ENCODE measurements at regions not wholly inside any gene's neighbourhood (a gene's known extent, or its start where the extent isn't known, plus 50 kb on each side); places are given as distances from the start of the nearest gene placed in this dataset.

DNA sequence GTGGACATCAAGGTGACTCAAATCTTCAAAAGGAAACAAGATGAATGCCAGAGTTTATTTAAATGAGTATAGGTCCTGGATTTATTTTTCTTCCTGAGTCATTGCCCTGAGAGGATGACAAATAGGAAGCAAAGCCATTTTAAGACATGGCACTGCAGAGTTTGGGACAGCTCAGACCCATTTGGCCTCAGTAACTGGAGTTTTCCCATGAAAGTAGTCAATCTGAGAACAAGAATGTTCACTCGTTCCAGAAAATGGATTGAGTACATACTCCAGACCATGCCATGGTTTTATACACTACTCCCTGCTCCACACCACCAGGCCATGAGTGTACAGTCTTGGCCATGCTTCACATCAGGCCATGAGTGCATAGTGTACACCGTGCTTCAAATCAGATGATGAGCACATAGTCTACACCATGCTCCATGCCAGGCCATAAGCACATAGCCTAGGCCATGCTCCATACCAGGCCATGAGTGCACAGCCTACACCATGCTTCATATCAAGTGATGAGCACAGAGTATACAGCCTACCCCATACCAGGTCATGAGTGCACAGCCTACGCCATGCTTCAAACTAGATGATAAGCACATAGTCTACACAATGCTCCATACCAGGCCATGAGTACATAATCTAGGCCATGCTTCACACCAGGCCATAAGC lies 202.4 kb downstream of the FBXO15 start:
- Histone ChIP-seq H3K9ac (ENCODE audit: low read depth in 1 of 2, low read length in 2 of 2) (no peak overlapping the region), H3K4me1 (ENCODE audit: control insufficient read depth in 4 of 4, insufficient read depth in 4 of 4, low read length in 3 of 4) (no peaks in the 10 kb centered on the region), H3K27me3 (ENCODE audit: control insufficient read depth in 4 of 4, insufficient read depth in 4 of 4, low read length in 3 of 4) (no peaks in the 10 kb centered on the region), H3K36me3 (ENCODE audit: control insufficient read depth in 4 of 4, insufficient read depth in 3 of 4, low read depth in 1 of 4, low read length in 3 of 4) (no peaks in the 10 kb centered on the region), H3K9me3 (ENCODE audit: control insufficient read depth in 4 of 4, low read length in 3 of 4) (peaks cover 0 to 2% (median 0%) of the 10 kb centered on the region in 4 donors), H3K4me3 (ENCODE audit: low read depth in 1 of 3, low read length in 3 of 3) (no peak overlapping the region), H3K27ac (ENCODE audit: low read depth in 1 of 2, low read length in 2 of 2) (no peak overlapping the region)
- WGBS, result 88% methylated on average over 3 of the region's 3 CpGs
- no peak for DNase-seq (ENCODE audit: low spot score)
- no peak for TF ChIP-seq GABPA (IDR thresholded peaks at IDR 0.05 in 1 of 2, conservative IDR thresholded peaks at IDR 0.05 in 1 of 2)
- TF ChIP-seq, protein P1, sequence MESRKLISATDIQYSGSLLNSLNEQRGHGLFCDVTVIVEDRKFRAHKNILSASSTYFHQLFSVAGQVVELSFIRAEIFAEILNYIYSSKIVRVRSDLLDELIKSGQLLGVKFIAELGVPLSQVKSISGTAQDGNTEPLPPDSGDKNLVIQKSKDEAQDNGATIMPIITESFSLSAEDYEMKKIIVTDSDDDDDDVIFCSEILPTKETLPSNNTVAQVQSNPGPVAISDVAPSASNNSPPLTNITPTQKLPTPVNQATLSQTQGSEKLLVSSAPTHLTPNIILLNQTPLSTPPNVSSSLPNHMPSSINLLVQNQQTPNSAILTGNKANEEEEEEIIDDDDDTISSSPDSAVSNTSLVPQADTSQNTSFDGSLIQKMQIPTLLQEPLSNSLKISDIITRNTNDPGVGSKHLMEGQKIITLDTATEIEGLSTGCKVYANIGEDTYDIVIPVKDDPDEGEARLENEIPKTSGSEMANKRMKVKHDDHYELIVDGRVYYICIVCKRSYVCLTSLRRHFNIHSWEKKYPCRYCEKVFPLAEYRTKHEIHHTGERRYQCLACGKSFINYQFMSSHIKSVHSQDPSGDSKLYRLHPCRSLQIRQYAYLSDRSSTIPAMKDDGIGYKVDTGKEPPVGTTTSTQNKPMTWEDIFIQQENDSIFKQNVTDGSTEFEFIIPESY (IDR thresholded peaks at IDR 0.05), result no peak
- TF ChIP-seq EGR1 (IDR thresholded peaks at IDR 0.05; ENCODE audit: low read depth in 2 of 2), result no peak
- no peak for TF ChIP-seq NR2F2 (IDR thresholded peaks at IDR 0.05)
- TF ChIP-seq JUND (IDR thresholded peaks at IDR 0.05), result no peak
- TF ChIP-seq HNF4A (conservative IDR thresholded peaks at IDR 0.05), result no peak
- TF ChIP-seq, protein P2, sequence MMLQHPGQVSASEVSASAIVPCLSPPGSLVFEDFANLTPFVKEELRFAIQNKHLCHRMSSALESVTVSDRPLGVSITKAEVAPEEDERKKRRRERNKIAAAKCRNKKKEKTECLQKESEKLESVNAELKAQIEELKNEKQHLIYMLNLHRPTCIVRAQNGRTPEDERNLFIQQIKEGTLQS (IDR thresholded peaks at IDR 0.05), result no peak

DNA sequence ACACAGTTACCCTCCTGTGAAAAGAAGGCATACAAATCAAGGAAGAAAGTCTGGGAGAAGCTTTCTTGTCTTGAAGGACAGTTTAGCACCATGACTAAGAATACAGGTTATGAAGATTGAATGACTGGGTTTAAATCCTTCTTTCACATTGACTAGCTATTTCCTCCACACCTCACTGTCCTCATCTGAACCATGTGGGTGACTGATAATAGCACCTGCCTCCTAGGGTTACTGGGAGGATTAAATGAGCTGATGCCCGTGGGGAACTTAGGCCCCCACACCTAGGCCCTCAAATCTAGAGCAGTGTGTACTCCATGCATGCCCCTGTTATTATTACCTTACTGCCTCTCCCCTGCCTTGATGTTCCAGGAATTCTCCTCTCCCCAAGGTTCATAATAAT lies 202.9 kb downstream of the FBXO15 start:
- no peak overlapping the region for H3K4me3 ChIP-seq (ENCODE audit: low read depth in 1 of 3, low read length in 3 of 3)
- H3K36me3 ChIP-seq (ENCODE audit: control insufficient read depth in 4 of 4, insufficient read depth in 3 of 4, low read depth in 1 of 4, low read length in 3 of 4), result no peaks in the 10 kb centered on the region
- H3K9ac ChIP-seq (ENCODE audit: low read depth in 1 of 2, low read length in 2 of 2), result no peak overlapping the region
- H3K27ac ChIP-seq (ENCODE audit: low read depth in 1 of 2, low read length in 2 of 2), result no peak overlapping the region
- TF ChIP-seq TAF1 (conservative IDR thresholded peaks at IDR 0.05) (no peak), RAD21 (IDR thresholded peaks at IDR 0.05) (no peak), HNF4A (conservative IDR thresholded peaks at IDR 0.05) (no peak), JUND (IDR thresholded peaks at IDR 0.05) (no peak), RXRA (IDR thresholded peaks at IDR 0.05) (no peak)
- WGBS, result 51% methylated on average over 1 of the region's 1 CpG
- H3K4me1 ChIP-seq (ENCODE audit: control insufficient read depth in 4 of 4, insufficient read depth in 4 of 4, low read length in 3 of 4), result no peaks in the 10 kb centered on the region
- DNase-seq (ENCODE audit: low spot score), result no peak
- H3K9me3 ChIP-seq (ENCODE audit: control insufficient read depth in 4 of 4, low read length in 3 of 4), result peaks cover 0 to 2% (median 0%) of the 10 kb centered on the region in 4 donors
- H3K27me3 ChIP-seq (ENCODE audit: control insufficient read depth in 4 of 4, insufficient read depth in 4 of 4, low read length in 3 of 4), result no peaks in the 10 kb centered on the region

DNA sequence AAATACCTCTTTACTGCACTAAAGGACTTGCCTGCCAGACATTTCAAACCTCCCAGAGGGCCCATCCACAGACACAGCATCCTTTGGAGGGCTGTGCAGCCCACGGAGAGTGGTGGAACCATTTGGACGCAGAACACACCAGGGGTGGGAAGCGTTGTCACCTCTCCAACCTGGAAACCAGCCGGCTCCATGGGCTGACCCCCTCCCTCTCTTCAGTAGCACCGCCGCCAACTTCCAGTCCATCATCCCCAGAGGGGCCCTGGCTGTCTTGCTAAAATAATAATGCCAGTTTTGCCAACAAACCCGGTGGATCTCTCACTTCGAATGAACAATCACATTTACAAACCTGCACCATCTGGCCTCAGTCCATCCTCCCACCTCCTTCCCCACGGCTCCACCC lies 203.9 kb downstream of the FBXO15 start:
- H3K27ac ChIP-seq (ENCODE audit: low read depth in 1 of 2, low read length in 2 of 2), result no peak overlapping the region
- no peaks in the 10 kb centered on the region for H3K27me3 ChIP-seq (ENCODE audit: control insufficient read depth in 4 of 4, insufficient read depth in 4 of 4, low read length in 3 of 4)
- WGBS, result 80% methylated on average over 9 of the region's 9 CpGs
- TF ChIP-seq, protein P2 (IDR thresholded peaks at IDR 0.05), result no peak
- TF ChIP-seq NR2F2 (IDR thresholded peaks at IDR 0.05) (no peak), YY1 (IDR thresholded peaks at IDR 0.05) (no peak), HNF4G (IDR thresholded peaks at IDR 0.05) (no peak), RXRA (IDR thresholded peaks at IDR 0.05) (no peak), RAD21 (IDR thresholded peaks at IDR 0.05) (no peak), FOXA2 (IDR thresholded peaks at IDR 0.05) (no peak), GABPA (IDR thresholded peaks at IDR 0.05 in 1 of 2, conservative IDR thresholded peaks at IDR 0.05 in 1 of 2) (no peak), HNF4A (conservative IDR thresholded peaks at IDR 0.05) (no peak), EGR1 (IDR thresholded peaks at IDR 0.05; ENCODE audit: low read depth in 2 of 2) (no peak)
- TF ChIP-seq, protein P3, sequence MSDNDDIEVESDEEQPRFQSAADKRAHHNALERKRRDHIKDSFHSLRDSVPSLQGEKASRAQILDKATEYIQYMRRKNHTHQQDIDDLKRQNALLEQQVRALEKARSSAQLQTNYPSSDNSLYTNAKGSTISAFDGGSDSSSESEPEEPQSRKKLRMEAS (IDR thresholded peaks at IDR 0.05), result no peak
- TF ChIP-seq, protein P4, sequence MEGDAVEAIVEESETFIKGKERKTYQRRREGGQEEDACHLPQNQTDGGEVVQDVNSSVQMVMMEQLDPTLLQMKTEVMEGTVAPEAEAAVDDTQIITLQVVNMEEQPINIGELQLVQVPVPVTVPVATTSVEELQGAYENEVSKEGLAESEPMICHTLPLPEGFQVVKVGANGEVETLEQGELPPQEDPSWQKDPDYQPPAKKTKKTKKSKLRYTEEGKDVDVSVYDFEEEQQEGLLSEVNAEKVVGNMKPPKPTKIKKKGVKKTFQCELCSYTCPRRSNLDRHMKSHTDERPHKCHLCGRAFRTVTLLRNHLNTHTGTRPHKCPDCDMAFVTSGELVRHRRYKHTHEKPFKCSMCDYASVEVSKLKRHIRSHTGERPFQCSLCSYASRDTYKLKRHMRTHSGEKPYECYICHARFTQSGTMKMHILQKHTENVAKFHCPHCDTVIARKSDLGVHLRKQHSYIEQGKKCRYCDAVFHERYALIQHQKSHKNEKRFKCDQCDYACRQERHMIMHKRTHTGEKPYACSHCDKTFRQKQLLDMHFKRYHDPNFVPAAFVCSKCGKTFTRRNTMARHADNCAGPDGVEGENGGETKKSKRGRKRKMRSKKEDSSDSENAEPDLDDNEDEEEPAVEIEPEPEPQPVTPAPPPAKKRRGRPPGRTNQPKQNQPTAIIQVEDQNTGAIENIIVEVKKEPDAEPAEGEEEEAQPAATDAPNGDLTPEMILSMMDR (IDR thresholded peaks at IDR 0.05; ENCODE audit: low read depth, low read length, missing input control), result no peak
- TF ChIP-seq, protein P1 (IDR thresholded peaks at IDR 0.05), result no peak
- H3K4me3 ChIP-seq (ENCODE audit: low read depth in 1 of 3, low read length in 3 of 3), result no peak overlapping the region
- H3K36me3 ChIP-seq (ENCODE audit: control insufficient read depth in 4 of 4, insufficient read depth in 3 of 4, low read depth in 1 of 4, low read length in 3 of 4), result no peaks in the 10 kb centered on the region
- H3K4me1 ChIP-seq (ENCODE audit: control insufficient read depth in 4 of 4, insufficient read depth in 4 of 4, low read length in 3 of 4), result no peaks in the 10 kb centered on the region
- no peak overlapping the region for H3K9ac ChIP-seq (ENCODE audit: low read depth in 1 of 2, low read length in 2 of 2)
- no peak for DNase-seq (ENCODE audit: low spot score)
- no peaks in the 10 kb centered on the region for H3K9me3 ChIP-seq (ENCODE audit: control insufficient read depth in 4 of 4, low read length in 3 of 4)

Measured in liver (tissue), 8 donors.